ENCODE measurements at regions not wholly inside any gene's neighbourhood (a gene's known extent, or its start where the extent isn't known, plus 50 kb on each side); places are given as distances from the start of the nearest gene placed in this dataset.

GRCh38 chr15:91496754-91497691 lies 356.5 kb upstream of the SLCO3A1 start:
- no peak for TF ChIP-seq EZH2 (IDR thresholded peaks at IDR 0.05; ENCODE audit: borderline replicate concordance)
- no peak for TF ChIP-seq CTCF (IDR thresholded peaks at IDR 0.05; ENCODE audit: poor library complexity)

Data from hepatocyte (in vitro differentiated cells).